ENCODE measurements at regions not wholly inside any gene's neighbourhood (a gene's known extent, or its start where the extent isn't known, plus 50 kb on each side); places are given as distances from the start of the nearest gene placed in this dataset.

- Mint-ChIP-seq H3K4me1 (peaks cover 22% of the 10 kb centered on the region), H3K9me3 (no peaks in the 10 kb centered on the region), H3K27ac (no peak overlapping the region), H3K4me3 (no peak overlapping the region), H3K27me3 (ENCODE audit: insufficient read depth, low read depth, poor library complexity) (peaks cover 4% of the 10 kb centered on the region), H3K36me3 (ENCODE audit: low read depth) (no peaks in the 10 kb centered on the region)
- H3K27ac ChIP-seq (ENCODE audit: low read depth), result no peak overlapping the region
- peaks cover 6% of the 10 kb centered on the region for H3K4me1 ChIP-seq (ENCODE audit: insufficient read depth)
- no peaks in the 10 kb centered on the region for H3K27me3 ChIP-seq (ENCODE audit: insufficient read depth)
- no peak overlapping the region for H3K4me2 ChIP-seq
- H3K4me3 ChIP-seq, result no peak overlapping the region
- no peaks in the 10 kb centered on the region for H3K9me2 ChIP-seq (ENCODE audit: insufficient read depth)
- DNase-seq (ENCODE audit: low spot score), result no peak
- no peaks in the 10 kb centered on the region for H4K20me1 ChIP-seq (replicated peaks; ENCODE audit: insufficient read depth)
- no peaks in the 10 kb centered on the region for H3K36me3 ChIP-seq (ENCODE audit: insufficient read depth)
- H3K79me2 ChIP-seq (replicated peaks; ENCODE audit: insufficient read depth), result no peaks in the 10 kb centered on the region
- no peak; the same call in 2 of the 3 replicates for ATAC-seq
- TF ChIP-seq ETS1 (IDR thresholded peaks at IDR 0.05) (no peak), REST (IDR thresholded peaks at IDR 0.05; ENCODE audit: unreplicated experiment) (no peak), EZH2 (IDR thresholded peaks at IDR 0.05; ENCODE audit: low read depth, unreplicated experiment) (no peak), CREB1 (CRISPR knock-in tag; IDR thresholded peaks at IDR 0.05; ENCODE audit: low read depth) (no peak), STAT1 (IDR thresholded peaks at IDR 0.05; ENCODE audit: unreplicated experiment) (no peak), JUNB (IDR thresholded peaks at IDR 0.05; ENCODE audit: unreplicated experiment) (no peak), NANOG (IDR thresholded peaks at IDR 0.05; ENCODE audit: borderline replicate concordance) (no peak), POLR2AphosphoS5 (IDR thresholded peaks at IDR 0.05; ENCODE audit: low read depth) (no peak), ZNF114 (CRISPR knock-in tag; IDR thresholded peaks at IDR 0.05) (no peak), ZNF462 (CRISPR knock-in tag; IDR thresholded peaks at IDR 0.05) (no peak), CTCF (conservative IDR thresholded peaks at IDR 0.05; ENCODE audit: low read depth in 2 of 2) (no peak), ZNF331 (CRISPR knock-in tag; IDR thresholded peaks at IDR 0.05; ENCODE audit: low read depth) (no peak), EZH2phosphoT487 (IDR thresholded peaks at IDR 0.05; ENCODE audit: unreplicated experiment) (no peak)
- H3F3A ChIP-seq (replicated peaks; ENCODE audit: low read depth), result no peaks in the 10 kb centered on the region
- peak overlapping the region; percentile 83 for H2AFZ ChIP-seq
Observed at GRCh38 chr15:78691167-78691850, 50.3 kb upstream of the CHRNB4 start.

Measured in GM23338 (cell line).